ENCODE measurements at regions not wholly inside any gene's neighbourhood (a gene's known extent, or its start where the extent isn't known, plus 50 kb on each side); places are given as distances from the start of the nearest gene placed in this dataset.

- no peaks in the 10 kb centered on the region for H3K9me3 ChIP-seq (replicated peaks; ENCODE audit: low read length)
- no peak overlapping the region for H3K9ac ChIP-seq (ENCODE audit: low read depth, low read length)
- no peak overlapping the region for H3K4me3 ChIP-seq (ENCODE audit: low read length)
- H3K36me3 ChIP-seq (ENCODE audit: insufficient read depth, low read length) = no peaks in the 10 kb centered on the region
- peaks cover 35% of the 10 kb centered on the region for H3K27me3 ChIP-seq (ENCODE audit: control insufficient read depth, insufficient read depth, low read length)
- H3K4me2 ChIP-seq (ENCODE audit: low read length) = no peak overlapping the region
- no peaks in the 10 kb centered on the region for H3K4me1 ChIP-seq (ENCODE audit: control insufficient read depth, insufficient read depth, low read length)
Observed at GRCh38 chr1:38580594-38580993, 279.0 kb downstream of the RRAGC start.

- H3K4me3 ChIP-seq (ENCODE audit: low read length) = no peak overlapping the region
- H3K9me3 ChIP-seq (replicated peaks; ENCODE audit: low read length) = no peaks in the 10 kb centered on the region
- no peaks in the 10 kb centered on the region for H3K36me3 ChIP-seq (ENCODE audit: insufficient read depth, low read length)
- H3K4me1 ChIP-seq (ENCODE audit: control insufficient read depth, insufficient read depth, low read length) = no peaks in the 10 kb centered on the region
- H3K27me3 ChIP-seq (ENCODE audit: control insufficient read depth, insufficient read depth, low read length) = peaks cover 32% of the 10 kb centered on the region
- no peak overlapping the region for H3K9ac ChIP-seq (ENCODE audit: low read depth, low read length)
- no peak overlapping the region for H3K4me2 ChIP-seq (ENCODE audit: low read length)
Observed at GRCh38 chr1:38579056-38579455, 280.5 kb downstream of the RRAGC start.

GRCh38 chr1:38578271-38578951 is 281.2 kb downstream of the RRAGC start:
- H3K4me1 ChIP-seq (ENCODE audit: control insufficient read depth, insufficient read depth, low read length) = no peaks in the 10 kb centered on the region
- no peaks in the 10 kb centered on the region for H3K36me3 ChIP-seq (ENCODE audit: insufficient read depth, low read length)
- peaks cover 32% of the 10 kb centered on the region for H3K27me3 ChIP-seq (ENCODE audit: control insufficient read depth, insufficient read depth, low read length)
- H3K9ac ChIP-seq (ENCODE audit: low read depth, low read length) = no peak overlapping the region
- no peak overlapping the region for H3K4me2 ChIP-seq (ENCODE audit: low read length)
- H3K4me3 ChIP-seq (ENCODE audit: low read length) = no peak overlapping the region
- no peaks in the 10 kb centered on the region for H3K9me3 ChIP-seq (replicated peaks; ENCODE audit: low read length)

- Histone ChIP-seq H3K4me3 (ENCODE audit: low read length) (no peak overlapping the region), H3K9ac (ENCODE audit: low read depth, low read length) (no peak overlapping the region)
Observed at GRCh38 chr1:38577937-38578270, 281.7 kb downstream of the RRAGC start.

GRCh38 chr1:38577385-38577784 is 282.2 kb downstream of the RRAGC start:
- Histone ChIP-seq H3K4me2 (ENCODE audit: low read length) (no peak overlapping the region), H3K27me3 (ENCODE audit: control insufficient read depth, insufficient read depth, low read length) (peaks cover 33% of the 10 kb centered on the region), H3K9me3 (replicated peaks; ENCODE audit: low read length) (no peaks in the 10 kb centered on the region), H3K36me3 (ENCODE audit: insufficient read depth, low read length) (no peaks in the 10 kb centered on the region), H3K4me1 (ENCODE audit: control insufficient read depth, insufficient read depth, low read length) (no peaks in the 10 kb centered on the region), H3K9ac (ENCODE audit: low read depth, low read length) (no peak overlapping the region), H3K4me3 (ENCODE audit: low read length) (no peak overlapping the region)

More at GRCh38 chr1:38577937-38578270, 281.7 kb downstream of the RRAGC start:
- no peak overlapping the region for H3K4me2 ChIP-seq (ENCODE audit: low read length)
- H3K4me1 ChIP-seq (ENCODE audit: control insufficient read depth, insufficient read depth, low read length) = no peaks in the 10 kb centered on the region
- no peaks in the 10 kb centered on the region for H3K9me3 ChIP-seq (replicated peaks; ENCODE audit: low read length)
- no peaks in the 10 kb centered on the region for H3K36me3 ChIP-seq (ENCODE audit: insufficient read depth, low read length)
- peaks cover 32% of the 10 kb centered on the region for H3K27me3 ChIP-seq (ENCODE audit: control insufficient read depth, insufficient read depth, low read length)

GRCh38 chr1:38576241-38576640 is 283.3 kb downstream of the RRAGC start:
- no peaks in the 10 kb centered on the region for H3K9me3 ChIP-seq (replicated peaks; ENCODE audit: low read length)
- no peak overlapping the region for H3K9ac ChIP-seq (ENCODE audit: low read depth, low read length)
- H3K4me1 ChIP-seq (ENCODE audit: control insufficient read depth, insufficient read depth, low read length) = no peaks in the 10 kb centered on the region
- no peaks in the 10 kb centered on the region for H3K36me3 ChIP-seq (ENCODE audit: insufficient read depth, low read length)
- peaks cover 42% of the 10 kb centered on the region for H3K27me3 ChIP-seq (ENCODE audit: control insufficient read depth, insufficient read depth, low read length)
- no peak overlapping the region for H3K4me2 ChIP-seq (ENCODE audit: low read length)
- no peak overlapping the region for H3K4me3 ChIP-seq (ENCODE audit: low read length)

- Histone ChIP-seq H3K4me3 (ENCODE audit: low read length) (no peak overlapping the region), H3K27me3 (ENCODE audit: control insufficient read depth, insufficient read depth, low read length) (peaks cover 10% of the 10 kb centered on the region), H3K4me1 (ENCODE audit: control insufficient read depth, insufficient read depth, low read length) (no peaks in the 10 kb centered on the region), H3K9ac (ENCODE audit: low read depth, low read length) (no peak overlapping the region), H3K9me3 (replicated peaks; ENCODE audit: low read length) (no peaks in the 10 kb centered on the region), H3K4me2 (ENCODE audit: low read length) (no peak overlapping the region), H3K36me3 (ENCODE audit: insufficient read depth, low read length) (no peaks in the 10 kb centered on the region)
Observed at GRCh38 chr1:38571726-38572125, 287.8 kb downstream of the RRAGC start.

GRCh38 chr1:38570657-38570975 is 289.0 kb downstream of the RRAGC start:
- no peaks in the 10 kb centered on the region for H3K4me1 ChIP-seq (ENCODE audit: control insufficient read depth, insufficient read depth, low read length)
- no peak overlapping the region for H3K9ac ChIP-seq (ENCODE audit: low read depth, low read length)
- peaks cover 11% of the 10 kb centered on the region for H3K27me3 ChIP-seq (ENCODE audit: control insufficient read depth, insufficient read depth, low read length)
- H3K4me2 ChIP-seq (ENCODE audit: low read length) = no peak overlapping the region
- H3K36me3 ChIP-seq (ENCODE audit: insufficient read depth, low read length) = no peaks in the 10 kb centered on the region
- H3K9me3 ChIP-seq (replicated peaks; ENCODE audit: low read length) = no peaks in the 10 kb centered on the region
- no peak overlapping the region for H3K4me3 ChIP-seq (ENCODE audit: low read length)

- peaks cover 14% of the 10 kb centered on the region for H3K27me3 ChIP-seq (ENCODE audit: control insufficient read depth, insufficient read depth, low read length)
- no peak overlapping the region for H3K4me3 ChIP-seq (ENCODE audit: low read length)
- H3K9ac ChIP-seq (ENCODE audit: low read depth, low read length) = no peak overlapping the region
- H3K4me2 ChIP-seq (ENCODE audit: low read length) = no peak overlapping the region
- H3K36me3 ChIP-seq (ENCODE audit: insufficient read depth, low read length) = no peaks in the 10 kb centered on the region
- no peaks in the 10 kb centered on the region for H3K4me1 ChIP-seq (ENCODE audit: control insufficient read depth, insufficient read depth, low read length)
- H3K9me3 ChIP-seq (replicated peaks; ENCODE audit: low read length) = no peaks in the 10 kb centered on the region
Observed at GRCh38 chr1:38569932-38570656, 289.5 kb downstream of the RRAGC start.

GRCh38 chr1:38568061-38568857 is 291.3 kb downstream of the RRAGC start:
- Histone ChIP-seq H3K27me3 (ENCODE audit: control insufficient read depth, insufficient read depth, low read length) (peaks cover 14% of the 10 kb centered on the region), H3K9ac (ENCODE audit: low read depth, low read length) (no peak overlapping the region), H3K4me2 (ENCODE audit: low read length) (no peak overlapping the region), H3K36me3 (ENCODE audit: insufficient read depth, low read length) (no peaks in the 10 kb centered on the region), H3K4me1 (ENCODE audit: control insufficient read depth, insufficient read depth, low read length) (no peaks in the 10 kb centered on the region), H3K9me3 (replicated peaks; ENCODE audit: low read length) (no peaks in the 10 kb centered on the region), H3K4me3 (ENCODE audit: low read length) (no peak overlapping the region)

GRCh38 chr1:38567401-38567800 is 292.2 kb downstream of the RRAGC start:
- no peaks in the 10 kb centered on the region for H3K36me3 ChIP-seq (ENCODE audit: insufficient read depth, low read length)
- no peak overlapping the region for H3K9ac ChIP-seq (ENCODE audit: low read depth, low read length)
- H3K9me3 ChIP-seq (replicated peaks; ENCODE audit: low read length) = no peaks in the 10 kb centered on the region
- H3K27me3 ChIP-seq (ENCODE audit: control insufficient read depth, insufficient read depth, low read length) = peaks cover 13% of the 10 kb centered on the region
- no peak overlapping the region for H3K4me3 ChIP-seq (ENCODE audit: low read length)
- H3K4me2 ChIP-seq (ENCODE audit: low read length) = no peak overlapping the region
- H3K4me1 ChIP-seq (ENCODE audit: control insufficient read depth, insufficient read depth, low read length) = no peaks in the 10 kb centered on the region
